PC-3 (cell line): ENCODE measurements at regions not wholly inside any gene's neighbourhood (a gene's known extent, or its start where the extent isn't known, plus 50 kb on each side); places are given as distances from the start of the nearest gene placed in this dataset.

ENCODE experiments used
- CTCF ChIP-seq: fragments of 300-600 bp; sonication (generic); conservative IDR thresholded peaks from 2 replicates; pipeline ENCODE4 v1.5.1; 2017; ENCODE audit warnings: antibody characterized with exemption, low read depth, mild to moderate bottlenecking, low read length
- EZH2 ChIP-seq: fragments of 300-600 bp; sonication (generic); IDR thresholded peaks from one replicate; pipeline ENCODE4 v1.6.1; 2017; ENCODE audit warnings: antibody characterized with exemption, mild to moderate bottlenecking, low read length; ENCODE audit not compliant: unreplicated experiment

- TF ChIP-seq CTCF, result no peak
- no peak for TF ChIP-seq EZH2
Measured at GRCh38 chr4:164116286-164116685, 621.8 kb downstream of the TMA16 start.
